ENCODE measurements at regions not wholly inside any gene's neighbourhood (a gene's known extent, or its start where the extent isn't known, plus 50 kb on each side); places are given as distances from the start of the nearest gene placed in this dataset.

GRCh38 chr3:13722178-13722577, 157.7 kb downstream of the WNT7A start:
- no peak for DNase-seq
- Histone ChIP-seq H3K36me3 (replicated peaks; ENCODE audit: control insufficient read depth, insufficient read depth, low read length) (no peaks in the 10 kb centered on the region), H3K27me3 (ENCODE audit: control insufficient read depth, insufficient read depth, low read length) (no peaks in the 10 kb centered on the region), H3K4me3 (ENCODE audit: insufficient read depth, low read depth, low read length) (no peak overlapping the region)

GRCh38 chr3:13718436-13718835, 161.4 kb downstream of the WNT7A start:
- no peaks in the 10 kb centered on the region for H3K27me3 ChIP-seq (ENCODE audit: control insufficient read depth, insufficient read depth, low read length)
- H3K36me3 ChIP-seq (replicated peaks; ENCODE audit: control insufficient read depth, insufficient read depth, low read length) = no peaks in the 10 kb centered on the region
- no peak for DNase-seq
- no peak overlapping the region for H3K4me3 ChIP-seq (ENCODE audit: insufficient read depth, low read depth, low read length)

DNA sequence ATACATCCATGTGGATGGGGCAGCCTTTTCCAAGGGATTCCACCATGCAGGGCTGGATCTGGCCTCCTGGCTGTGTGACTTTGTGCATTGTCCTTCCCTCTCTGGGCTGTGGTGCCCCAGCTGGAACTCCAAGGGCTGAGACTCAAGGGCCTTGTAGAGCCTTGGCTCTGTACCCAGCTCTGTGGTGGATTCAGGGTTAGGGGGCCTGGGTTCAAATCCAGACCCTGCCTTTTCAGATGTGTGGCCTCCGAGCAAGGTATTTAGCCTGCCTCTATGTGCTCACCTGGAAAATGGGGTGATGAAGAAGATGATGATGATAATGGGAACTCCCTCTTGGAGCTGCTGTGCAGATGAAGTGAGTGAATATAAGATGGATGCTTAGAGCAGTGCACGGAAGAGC, 161.9 kb downstream of the WNT7A start:
- DNase-seq = no peak
- Histone ChIP-seq H3K36me3 (replicated peaks; ENCODE audit: control insufficient read depth, insufficient read depth, low read length) (no peaks in the 10 kb centered on the region), H3K4me3 (ENCODE audit: insufficient read depth, low read depth, low read length) (no peak overlapping the region), H3K27me3 (ENCODE audit: control insufficient read depth, insufficient read depth, low read length) (no peaks in the 10 kb centered on the region)

GRCh38 chr3:13717222-13717895, 162.5 kb downstream of the WNT7A start:
- no peaks in the 10 kb centered on the region for H3K36me3 ChIP-seq (replicated peaks; ENCODE audit: control insufficient read depth, insufficient read depth, low read length)
- no peak for DNase-seq

GRCh38 chr3:13716540-13717221, 163.2 kb downstream of the WNT7A start:
- H3K27me3 ChIP-seq (ENCODE audit: control insufficient read depth, insufficient read depth, low read length) = no peaks in the 10 kb centered on the region
- H3K36me3 ChIP-seq (replicated peaks; ENCODE audit: control insufficient read depth, insufficient read depth, low read length) = no peaks in the 10 kb centered on the region
- H3K4me3 ChIP-seq (ENCODE audit: insufficient read depth, low read depth, low read length) = no peak overlapping the region
- no peak for DNase-seq

More at GRCh38 chr3:13717222-13717895, 162.5 kb downstream of the WNT7A start:
- Histone ChIP-seq H3K4me3 (ENCODE audit: insufficient read depth, low read depth, low read length) (no peak overlapping the region), H3K27me3 (ENCODE audit: control insufficient read depth, insufficient read depth, low read length) (no peaks in the 10 kb centered on the region)

DNA sequence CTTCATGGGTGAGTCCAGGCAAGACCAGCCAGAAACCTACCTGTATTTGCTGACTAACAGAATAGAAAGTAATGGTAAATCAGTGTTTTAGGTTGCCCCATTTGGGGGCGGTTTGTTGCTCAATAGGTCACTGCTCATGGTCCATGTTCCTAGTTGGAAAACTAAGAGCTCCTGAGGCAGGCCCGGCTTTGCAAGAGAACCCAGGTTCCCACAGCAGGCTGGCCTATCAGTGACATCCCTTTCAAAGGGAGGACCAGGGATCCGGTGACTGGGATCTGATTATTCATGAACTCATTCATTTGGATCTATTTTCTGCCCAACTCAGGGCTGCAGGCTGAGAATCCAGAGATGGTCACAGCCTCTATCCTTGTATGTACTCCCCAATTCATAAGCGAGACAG, 163.9 kb downstream of the WNT7A start:
- DNase-seq = no peak
- no peaks in the 10 kb centered on the region for H3K36me3 ChIP-seq (replicated peaks; ENCODE audit: control insufficient read depth, insufficient read depth, low read length)

DNA sequence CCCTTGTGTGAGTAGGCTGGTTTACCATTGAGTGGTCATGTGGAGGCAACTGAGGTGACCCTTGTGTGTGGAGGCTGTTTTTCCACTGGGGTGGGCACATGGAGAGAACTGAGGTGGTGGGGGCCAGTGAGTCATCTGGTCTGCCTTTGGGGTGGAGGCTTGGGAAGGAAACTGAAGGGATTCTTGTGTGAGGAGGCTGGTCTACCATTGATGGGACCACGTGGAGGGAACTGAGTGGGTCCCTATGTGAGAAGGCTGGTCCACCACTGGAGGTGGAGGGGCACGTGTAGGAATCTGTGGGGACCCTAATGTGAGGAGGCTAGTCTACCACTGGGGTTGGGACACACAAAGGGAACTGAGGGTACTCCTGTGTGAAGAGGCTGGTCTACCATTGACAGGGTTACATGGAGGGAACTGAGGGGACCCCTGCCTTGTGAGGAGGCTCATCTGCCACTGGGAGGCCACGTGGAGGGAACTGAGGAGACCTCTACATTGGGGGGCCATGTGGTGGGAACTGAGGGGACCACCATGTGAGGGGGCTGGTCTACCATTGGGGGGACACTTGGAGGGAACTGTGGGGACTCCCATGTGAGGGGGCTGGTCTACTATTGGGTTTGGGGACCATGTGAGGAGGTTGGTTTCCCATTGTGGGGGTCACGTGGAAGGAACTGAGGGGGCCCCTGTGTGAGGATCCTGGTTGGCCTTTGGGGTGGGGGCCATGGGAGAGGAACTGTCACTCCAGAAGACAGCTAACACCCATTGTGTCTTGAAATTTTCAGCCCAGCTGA, 164.5 kb downstream of the WNT7A start:
- Histone ChIP-seq H3K27me3 (ENCODE audit: control insufficient read depth, insufficient read depth, low read length) (no peaks in the 10 kb centered on the region), H3K36me3 (replicated peaks; ENCODE audit: control insufficient read depth, insufficient read depth, low read length) (no peaks in the 10 kb centered on the region), H3K4me3 (ENCODE audit: insufficient read depth, low read depth, low read length) (no peak overlapping the region)
- DNase-seq = no peak

More for the DNA sequence above, 163.9 kb downstream of the WNT7A start:
- H3K27me3 ChIP-seq (ENCODE audit: control insufficient read depth, insufficient read depth, low read length) = no peaks in the 10 kb centered on the region
- no peak overlapping the region for H3K4me3 ChIP-seq (ENCODE audit: insufficient read depth, low read depth, low read length)

DNA sequence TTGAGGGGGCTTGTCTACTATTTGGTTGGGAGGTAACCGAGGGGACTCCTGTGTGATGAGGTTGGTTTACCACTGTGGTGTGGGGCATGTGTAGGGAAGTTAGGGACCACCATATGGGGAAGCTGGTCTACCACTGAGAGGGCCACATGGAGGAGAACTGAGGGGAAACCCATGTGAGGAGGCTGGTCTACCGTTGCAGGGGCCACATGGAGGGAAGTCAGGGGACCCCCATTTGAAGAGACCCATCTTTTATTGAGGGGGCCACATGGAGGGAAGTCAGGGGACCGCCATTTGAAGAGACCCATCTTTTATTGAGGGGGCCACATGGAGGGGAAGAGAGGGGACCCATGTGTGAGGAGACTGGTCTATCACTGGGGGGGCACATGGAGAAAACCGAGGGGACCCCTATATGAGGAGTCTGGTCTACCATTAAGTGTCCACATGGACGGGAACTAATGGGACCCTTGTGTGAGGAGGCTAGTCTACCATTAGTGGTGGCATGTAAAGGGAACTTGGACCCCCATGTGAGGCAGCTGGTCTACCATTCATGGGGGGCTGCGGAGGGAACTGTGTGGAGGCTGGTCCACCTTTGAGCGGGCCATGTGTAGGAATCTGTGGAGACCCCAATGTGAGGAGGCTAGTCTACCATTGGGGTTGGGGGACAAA, 165.5 kb downstream of the FBLN2 start:
- Histone ChIP-seq H3K27me3 (ENCODE audit: control insufficient read depth, insufficient read depth, low read length) (no peaks in the 10 kb centered on the region), H3K36me3 (replicated peaks; ENCODE audit: control insufficient read depth, insufficient read depth, low read length) (no peaks in the 10 kb centered on the region), H3K4me3 (ENCODE audit: insufficient read depth, low read depth, low read length) (no peak overlapping the region)
- no peak for DNase-seq

- Histone ChIP-seq H3K27me3 (ENCODE audit: control insufficient read depth, insufficient read depth, low read length) (no peaks in the 10 kb centered on the region), H3K4me3 (ENCODE audit: insufficient read depth, low read depth, low read length) (no peak overlapping the region), H3K36me3 (replicated peaks; ENCODE audit: control insufficient read depth, insufficient read depth, low read length) (no peaks in the 10 kb centered on the region)
- no peak for DNase-seq
Observed at GRCh38 chr3:13713396-13713795, 164.5 kb downstream of the FBLN2 start.

- H3K36me3 ChIP-seq (replicated peaks; ENCODE audit: control insufficient read depth, insufficient read depth, low read length) = no peaks in the 10 kb centered on the region
- DNase-seq = no peak
- H3K4me3 ChIP-seq (ENCODE audit: insufficient read depth, low read depth, low read length) = no peak overlapping the region
Observed at GRCh38 chr3:13712682-13713180, 163.8 kb downstream of the FBLN2 start.

GRCh38 chr3:13711911-13712650, 163.2 kb downstream of the FBLN2 start:
- H3K36me3 ChIP-seq (replicated peaks; ENCODE audit: control insufficient read depth, insufficient read depth, low read length) = no peaks in the 10 kb centered on the region
- no peak overlapping the region for H3K4me3 ChIP-seq (ENCODE audit: insufficient read depth, low read depth, low read length)
- no peak for DNase-seq

More at GRCh38 chr3:13712682-13713180, 163.8 kb downstream of the FBLN2 start:
- no peaks in the 10 kb centered on the region for H3K27me3 ChIP-seq (ENCODE audit: control insufficient read depth, insufficient read depth, low read length)

DNA sequence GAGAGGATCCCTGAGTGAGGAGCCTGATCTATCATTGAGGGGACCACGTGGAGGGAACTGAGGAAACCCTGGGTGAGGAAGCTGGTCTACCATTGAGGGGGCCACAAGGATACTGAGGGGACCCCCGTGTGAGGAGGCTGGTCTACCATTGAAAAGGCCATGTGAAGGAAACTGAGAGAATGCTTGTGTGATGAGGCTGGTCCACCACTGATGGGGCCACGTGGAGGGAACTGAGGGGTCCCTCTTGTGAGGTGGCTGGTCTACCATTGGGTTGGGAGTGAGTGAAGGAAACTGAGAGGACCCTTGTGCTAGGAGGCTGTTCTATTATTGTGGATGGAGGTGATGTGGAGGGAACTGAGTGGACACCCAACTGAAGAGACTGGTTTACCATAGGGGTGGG, 161.3 kb downstream of the FBLN2 start:
- DNase-seq = no peak
- Histone ChIP-seq H3K4me3 (ENCODE audit: insufficient read depth, low read depth, low read length) (no peak overlapping the region), H3K36me3 (replicated peaks; ENCODE audit: control insufficient read depth, insufficient read depth, low read length) (no peaks in the 10 kb centered on the region), H3K27me3 (ENCODE audit: control insufficient read depth, insufficient read depth, low read length) (no peaks in the 10 kb centered on the region)

More at GRCh38 chr3:13711911-13712650, 163.2 kb downstream of the FBLN2 start:
- H3K27me3 ChIP-seq (ENCODE audit: control insufficient read depth, insufficient read depth, low read length) = no peaks in the 10 kb centered on the region

DNA sequence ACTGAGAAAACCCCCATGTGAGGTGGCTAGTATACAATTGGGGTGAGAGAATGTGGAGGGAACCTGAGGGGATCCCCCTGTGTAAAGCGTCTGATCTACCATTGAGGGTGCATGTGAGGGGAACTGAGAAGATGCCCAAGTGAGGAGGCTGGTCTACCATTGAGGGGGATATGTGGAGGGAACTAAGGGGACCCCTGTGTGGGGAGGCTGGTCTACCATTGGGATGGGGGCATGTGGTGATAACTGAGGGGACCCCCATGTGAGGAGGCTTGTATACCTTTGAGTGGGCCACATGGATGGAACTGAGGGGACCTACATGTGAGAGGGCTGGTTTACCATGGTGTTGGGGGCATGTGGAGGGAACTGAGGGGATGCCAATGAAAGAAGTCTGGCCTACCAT, 160.8 kb downstream of the FBLN2 start:
- no peak for DNase-seq

More for the DNA sequence above, 160.8 kb downstream of the FBLN2 start:
- no peaks in the 10 kb centered on the region for H3K36me3 ChIP-seq (replicated peaks; ENCODE audit: control insufficient read depth, insufficient read depth, low read length)
- H3K4me3 ChIP-seq (ENCODE audit: insufficient read depth, low read depth, low read length) = no peak overlapping the region
- H3K27me3 ChIP-seq (ENCODE audit: control insufficient read depth, insufficient read depth, low read length) = no peaks in the 10 kb centered on the region

Measured in H7 (cell line).